ENCODE measurements at regions not wholly inside any gene's neighbourhood (a gene's known extent, or its start where the extent isn't known, plus 50 kb on each side); places are given as distances from the start of the nearest gene placed in this dataset.

- Mint-ChIP-seq H3K36me3 (ENCODE audit: unreplicated experiment) (no peaks in the 10 kb centered on the region), H3K9me3 (ENCODE audit: unreplicated experiment) (no peaks in the 10 kb centered on the region), H3K4me3 (ENCODE audit: unreplicated experiment) (no peak overlapping the region), H3K27ac (ENCODE audit: unreplicated experiment) (no peak overlapping the region), H3K27me3 (ENCODE audit: unreplicated experiment) (peaks cover 30% of the 10 kb centered on the region), H3K4me1 (ENCODE audit: unreplicated experiment) (no peaks in the 10 kb centered on the region)
- TF ChIP-seq CTCF (IDR thresholded peaks at IDR 0.05) = no peak
- no peak for DNase-seq (ENCODE audit: extremely low spot score, unreplicated experiment)
Measured at GRCh38 chr9:36736648-36737047, 164.0 kb downstream of the MELK start.

- Mint-ChIP-seq H3K9me3 (ENCODE audit: unreplicated experiment) (no peaks in the 10 kb centered on the region), H3K4me3 (ENCODE audit: unreplicated experiment) (no peak overlapping the region), H3K36me3 (ENCODE audit: unreplicated experiment) (no peaks in the 10 kb centered on the region), H3K4me1 (ENCODE audit: unreplicated experiment) (no peaks in the 10 kb centered on the region), H3K27ac (ENCODE audit: unreplicated experiment) (no peak overlapping the region), H3K27me3 (ENCODE audit: unreplicated experiment) (peaks cover 26% of the 10 kb centered on the region)
- DNase-seq (ENCODE audit: extremely low spot score, unreplicated experiment) = no peak
- no peak for TF ChIP-seq CTCF (IDR thresholded peaks at IDR 0.05)
Measured at GRCh38 chr9:36738318-36738976, 165.8 kb downstream of the MELK start.

- Mint-ChIP-seq H3K27me3 (ENCODE audit: unreplicated experiment) (peaks cover 26% of the 10 kb centered on the region), H3K27ac (ENCODE audit: unreplicated experiment) (no peak overlapping the region), H3K4me1 (ENCODE audit: unreplicated experiment) (no peaks in the 10 kb centered on the region), H3K36me3 (ENCODE audit: unreplicated experiment) (no peaks in the 10 kb centered on the region), H3K4me3 (ENCODE audit: unreplicated experiment) (no peak overlapping the region), H3K9me3 (ENCODE audit: unreplicated experiment) (no peaks in the 10 kb centered on the region)
- TF ChIP-seq CTCF (IDR thresholded peaks at IDR 0.05) = no peak
- no peak for DNase-seq (ENCODE audit: extremely low spot score, unreplicated experiment)
Measured at GRCh38 chr9:36739373-36740116, 166.8 kb downstream of the MELK start.

- Mint-ChIP-seq H3K36me3 (ENCODE audit: unreplicated experiment) (no peaks in the 10 kb centered on the region), H3K9me3 (ENCODE audit: unreplicated experiment) (no peaks in the 10 kb centered on the region), H3K27me3 (ENCODE audit: unreplicated experiment) (peaks cover 16% of the 10 kb centered on the region), H3K4me1 (ENCODE audit: unreplicated experiment) (no peaks in the 10 kb centered on the region), H3K4me3 (ENCODE audit: unreplicated experiment) (no peak overlapping the region), H3K27ac (ENCODE audit: unreplicated experiment) (no peak overlapping the region)
- TF ChIP-seq CTCF (IDR thresholded peaks at IDR 0.05) = no peak
- DNase-seq (ENCODE audit: extremely low spot score, unreplicated experiment) = no peak
Measured at GRCh38 chr9:36742264-36742663, 169.6 kb downstream of the MELK start.

GRCh38 chr9:36744678-36745077, 172.0 kb downstream of the MELK start:
- TF ChIP-seq CTCF (IDR thresholded peaks at IDR 0.05) = no peak
- Mint-ChIP-seq H3K36me3 (ENCODE audit: unreplicated experiment) (no peaks in the 10 kb centered on the region), H3K9me3 (ENCODE audit: unreplicated experiment) (no peaks in the 10 kb centered on the region), H3K27ac (ENCODE audit: unreplicated experiment) (no peak overlapping the region), H3K4me1 (ENCODE audit: unreplicated experiment) (no peaks in the 10 kb centered on the region), H3K4me3 (ENCODE audit: unreplicated experiment) (no peak overlapping the region), H3K27me3 (ENCODE audit: unreplicated experiment) (peaks cover 16% of the 10 kb centered on the region)
- no peak for DNase-seq (ENCODE audit: extremely low spot score, unreplicated experiment)

Data from osteocyte (in vitro differentiated cells).